K562 (cell line): ENCODE measurements at regions not wholly inside any gene's neighbourhood (a gene's known extent, or its start where the extent isn't known, plus 50 kb on each side); places are given as distances from the start of the nearest gene placed in this dataset.

Experiments used
- CEBPB ChIP-seq: fragments of 450-650 bp; IDR thresholded peaks from 2 replicates; pipeline ENCODE4 v1.6.1; 2016; ENCODE audit warnings: missing genetic modification characterization, missing compliant biosample characterization
- DIDO1 ChIP-seq: fragments of 450-650 bp; IDR thresholded peaks from 2 replicates; pipeline ENCODE4 v1.6.1; 2016; ENCODE audit warnings: low read depth, missing biosample characterization, missing genetic modification characterization
- FOXA3 ChIP-seq, 2 experiments: fragments of 450-650 bp in 1 of 2; sonication (generic) in 1 of 2; formaldehyde crosslinking; IDR thresholded peaks in 1 of 2; conservative IDR thresholded peaks in 1 of 2; 2 replicates each; pipeline versions ENCODE4 v1.4.0 to v1.8.0; 2020 to 2022; ENCODE audit warnings: mild to moderate bottlenecking in 2 of 2, missing genetic modification reagents in 1 of 2
- GABPB1 ChIP-seq: sonication (generic); formaldehyde crosslinking; IDR thresholded peaks from 2 replicates; pipeline ENCODE4 v1.8.0; 2022; ENCODE audit warnings: mild to moderate bottlenecking, missing genetic modification reagents
- HMGN3 ChIP-seq: IDR thresholded peaks from 2 replicates; pipeline ENCODE4 v1.6.1; 2011; ENCODE audit warnings: borderline replicate concordance, low read depth, mild to moderate bottlenecking, mixed read lengths, low read length; ENCODE audit not compliant: insufficient read length; ENCODE audit errors: extremely low read depth
- LARP7 ChIP-seq: fragments of 450-650 bp; IDR thresholded peaks from 2 replicates; pipeline ENCODE4 v1.6.1; 2016
- MECOM ChIP-seq: fragments of 250-450 bp; sonication (Bioruptor Pico); IDR thresholded peaks from 2 replicates; pipeline ENCODE4 v1.8.0; 2022; ENCODE audit warnings: inconsistent platforms
- MEF2A ChIP-seq: IDR thresholded peaks from 2 replicates; pipeline ENCODE4 v1.6.1; 2011; ENCODE audit warnings: low read depth, mild to moderate bottlenecking, low read length, moderate library complexity; ENCODE audit not compliant: control insufficient read depth
- NFRKB ChIP-seq: fragments of 450-650 bp; IDR thresholded peaks from 2 replicates; pipeline ENCODE4 v1.6.1; 2016; ENCODE audit warnings: low read depth
- PHB2 ChIP-seq: fragments of 450-650 bp; IDR thresholded peaks from 2 replicates; pipeline ENCODE4 v1.6.1; 2017; ENCODE audit warnings: low read depth
- PPARD ChIP-seq: fragments of 250-450 bp; sonication (Bioruptor Pico); IDR thresholded peaks from 2 replicates; pipeline ENCODE4 v1.8.0; 2022; ENCODE audit warnings: inconsistent platforms, mild to moderate bottlenecking, moderate library complexity
- SMARCA5 ChIP-seq: fragments of 450-650 bp; IDR thresholded peaks from 2 replicates; pipeline ENCODE4 v1.6.1; 2016
- SOX6 ChIP-seq: fragments of 450-650 bp; IDR thresholded peaks from 2 replicates; pipeline ENCODE4 v1.6.1; 2014; ENCODE audit warnings: mild to moderate bottlenecking
- ZBTB7A ChIP-seq: IDR thresholded peaks from 2 replicates; pipeline ENCODE4 v1.6.1; 2011; ENCODE audit warnings: low read depth, mild to moderate bottlenecking, low read length, moderate library complexity, borderline replicate concordance; ENCODE audit not compliant: control insufficient read depth
- ZNF41 ChIP-seq: fragments of 250-450 bp; sonication (Bioruptor Pico); conservative IDR thresholded peaks from 2 replicates; pipeline ENCODE4 v1.4.0; 2020; ENCODE audit warnings: mild to moderate bottlenecking
- ZSCAN32 ChIP-seq: fragments of 450-650 bp; formaldehyde crosslinking; IDR thresholded peaks from 2 replicates; pipeline ENCODE4 v1.4.0; 2020; ENCODE audit warnings: mild to moderate bottlenecking, moderate library complexity
- TF ChIP-seq, protein P1 (sequence below): sonication (generic); formaldehyde crosslinking; IDR thresholded peaks from 2 replicates; pipeline ENCODE4 v1.8.1; 2023; ENCODE audit warnings: mild to moderate bottlenecking, missing genetic modification reagents
- TF ChIP-seq, protein P2 (sequence below): sonication (generic); formaldehyde crosslinking; IDR thresholded peaks from 2 replicates; pipeline ENCODE4 v1.9.0; 2022; ENCODE audit warnings: mild to moderate bottlenecking, missing genetic modification reagents
- TF ChIP-seq, protein P3 (sequence below): sonication (generic); formaldehyde crosslinking; IDR thresholded peaks from 2 replicates; pipeline ENCODE4 v1.8.0; 2022; ENCODE audit warnings: missing genetic modification reagents, mild to moderate bottlenecking, borderline replicate concordance
- TF ChIP-seq, protein P4 (sequence below): fragments of 250-450 bp; sonication (Bioruptor Pico); IDR thresholded peaks from 2 replicates; pipeline ENCODE4 v1.9.0; 2021; ENCODE audit warnings: mild to moderate bottlenecking, inconsistent platforms
- TF ChIP-seq, protein P5 (sequence below): fragments of 450-650 bp; conservative IDR thresholded peaks from 2 replicates; pipeline ENCODE4 v1.6.1; 2016; ENCODE audit warnings: missing genetic modification characterization, low read depth, mild to moderate bottlenecking, missing compliant biosample characterization, moderate library complexity
- TF ChIP-seq, protein P6 (sequence below): IDR thresholded peaks from 3 replicates; pipeline ENCODE4 v1.6.1; 2011; ENCODE audit warnings: borderline replicate concordance, mild to moderate bottlenecking; ENCODE audit not compliant: insufficient read length, insufficient read depth

DNA sequence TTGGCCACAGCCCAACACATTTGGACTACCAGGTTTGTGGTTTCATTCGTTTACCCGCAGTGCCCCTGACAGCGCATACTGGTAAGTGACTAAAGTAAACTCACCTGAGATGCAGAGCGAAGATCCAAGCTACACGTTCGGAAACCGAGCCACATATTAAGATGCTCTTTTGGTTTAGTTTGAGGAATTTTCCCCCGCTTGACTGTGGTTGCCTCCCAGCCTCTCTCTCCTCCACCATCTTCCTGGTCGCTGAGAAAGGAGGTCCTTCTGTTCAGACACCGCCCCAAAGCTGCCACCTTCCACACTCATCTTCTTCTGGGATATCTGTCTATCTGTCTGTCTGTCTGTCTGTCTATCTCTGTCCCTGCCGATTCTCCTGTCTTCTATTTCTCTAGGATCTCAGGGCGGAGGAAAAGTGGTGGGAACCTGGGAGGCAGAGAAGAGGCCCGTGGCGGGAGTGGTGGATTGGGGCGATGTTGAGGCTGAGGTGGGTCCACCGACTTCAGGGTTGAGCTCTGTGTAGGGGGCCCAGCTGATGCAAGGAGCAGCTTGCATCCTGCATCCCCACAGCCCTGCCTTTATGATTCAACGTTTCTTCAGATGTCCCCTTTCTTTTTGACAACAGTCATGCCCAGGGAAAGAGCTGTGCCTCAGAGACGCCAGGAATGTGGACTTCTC lies 196.9 kb upstream of the ZNF184 start (continued):
- TF ChIP-seq, protein P1, sequence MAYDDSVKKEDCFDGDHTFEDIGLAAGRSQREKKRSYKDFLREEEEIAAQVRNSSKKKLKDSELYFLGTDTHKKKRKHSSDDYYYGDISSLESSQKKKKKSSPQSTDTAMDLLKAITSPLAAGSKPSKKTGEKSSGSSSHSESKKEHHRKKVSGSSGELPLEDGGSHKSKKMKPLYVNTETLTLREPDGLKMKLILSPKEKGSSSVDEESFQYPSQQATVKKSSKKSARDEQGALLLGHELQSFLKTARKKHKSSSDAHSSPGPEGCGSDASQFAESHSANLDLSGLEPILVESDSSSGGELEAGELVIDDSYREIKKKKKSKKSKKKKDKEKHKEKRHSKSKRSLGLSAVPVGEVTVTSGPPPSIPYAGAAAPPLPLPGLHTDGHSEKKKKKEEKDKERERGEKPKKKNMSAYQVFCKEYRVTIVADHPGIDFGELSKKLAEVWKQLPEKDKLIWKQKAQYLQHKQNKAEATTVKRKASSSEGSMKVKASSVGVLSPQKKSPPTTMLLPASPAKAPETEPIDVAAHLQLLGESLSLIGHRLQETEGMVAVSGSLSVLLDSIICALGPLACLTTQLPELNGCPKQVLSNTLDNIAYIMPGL (CRISPR knock-in tag): no peak
- TF ChIP-seq, protein P2, sequence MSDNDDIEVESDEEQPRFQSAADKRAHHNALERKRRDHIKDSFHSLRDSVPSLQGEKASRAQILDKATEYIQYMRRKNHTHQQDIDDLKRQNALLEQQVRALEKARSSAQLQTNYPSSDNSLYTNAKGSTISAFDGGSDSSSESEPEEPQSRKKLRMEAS (CRISPR knock-in tag): 0 out of 2 replicates have a peak, but pooled peaks have one; percentile 12
- TF ChIP-seq, protein P3, sequence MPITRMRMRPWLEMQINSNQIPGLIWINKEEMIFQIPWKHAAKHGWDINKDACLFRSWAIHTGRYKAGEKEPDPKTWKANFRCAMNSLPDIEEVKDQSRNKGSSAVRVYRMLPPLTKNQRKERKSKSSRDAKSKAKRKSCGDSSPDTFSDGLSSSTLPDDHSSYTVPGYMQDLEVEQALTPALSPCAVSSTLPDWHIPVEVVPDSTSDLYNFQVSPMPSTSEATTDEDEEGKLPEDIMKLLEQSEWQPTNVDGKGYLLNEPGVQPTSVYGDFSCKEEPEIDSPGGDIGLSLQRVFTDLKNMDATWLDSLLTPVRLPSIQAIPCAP: no peak
- TF ChIP-seq SOX6 (no peak), GABPB1 (CRISPR knock-in tag) (no peak), MEF2A (no peak), LARP7 (peak; percentile 56; the same call in 1 of the 2 replicates), HMGN3 (no peak), CEBPB (no peak), ZBTB7A (no peak), MECOM (CRISPR knock-in tag) (peak; percentile 94), NFRKB (no peak; the same call in 1 of the 2 replicates), ZNF41 (CRISPR knock-in tag) (no peak), DIDO1 (tag) (no peak), SMARCA5 (peak; percentile 35; the same call in 1 of the 2 replicates), PHB2 (no peak), ZSCAN32 (CRISPR knock-in tag) (no peak), FOXA3 (CRISPR knock-in tag; conservative IDR thresholded peaks at IDR 0.05 in 1 of 2, IDR thresholded peaks at IDR 0.05 in 1 of 2) (no peak), PPARD (CRISPR knock-in tag) (no peak)
- TF ChIP-seq, protein P4, sequence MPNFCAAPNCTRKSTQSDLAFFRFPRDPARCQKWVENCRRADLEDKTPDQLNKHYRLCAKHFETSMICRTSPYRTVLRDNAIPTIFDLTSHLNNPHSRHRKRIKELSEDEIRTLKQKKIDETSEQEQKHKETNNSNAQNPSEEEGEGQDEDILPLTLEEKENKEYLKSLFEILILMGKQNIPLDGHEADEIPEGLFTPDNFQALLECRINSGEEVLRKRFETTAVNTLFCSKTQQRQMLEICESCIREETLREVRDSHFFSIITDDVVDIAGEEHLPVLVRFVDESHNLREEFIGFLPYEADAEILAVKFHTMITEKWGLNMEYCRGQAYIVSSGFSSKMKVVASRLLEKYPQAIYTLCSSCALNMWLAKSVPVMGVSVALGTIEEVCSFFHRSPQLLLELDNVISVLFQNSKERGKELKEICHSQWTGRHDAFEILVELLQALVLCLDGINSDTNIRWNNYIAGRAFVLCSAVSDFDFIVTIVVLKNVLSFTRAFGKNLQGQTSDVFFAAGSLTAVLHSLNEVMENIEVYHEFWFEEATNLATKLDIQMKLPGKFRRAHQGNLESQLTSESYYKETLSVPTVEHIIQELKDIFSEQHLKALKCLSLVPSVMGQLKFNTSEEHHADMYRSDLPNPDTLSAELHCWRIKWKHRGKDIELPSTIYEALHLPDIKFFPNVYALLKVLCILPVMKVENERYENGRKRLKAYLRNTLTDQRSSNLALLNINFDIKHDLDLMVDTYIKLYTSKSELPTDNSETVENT (CRISPR knock-in tag): 0 out of 2 replicates have a peak, but pooled peaks have one; percentile 19
- TF ChIP-seq, protein P5, sequence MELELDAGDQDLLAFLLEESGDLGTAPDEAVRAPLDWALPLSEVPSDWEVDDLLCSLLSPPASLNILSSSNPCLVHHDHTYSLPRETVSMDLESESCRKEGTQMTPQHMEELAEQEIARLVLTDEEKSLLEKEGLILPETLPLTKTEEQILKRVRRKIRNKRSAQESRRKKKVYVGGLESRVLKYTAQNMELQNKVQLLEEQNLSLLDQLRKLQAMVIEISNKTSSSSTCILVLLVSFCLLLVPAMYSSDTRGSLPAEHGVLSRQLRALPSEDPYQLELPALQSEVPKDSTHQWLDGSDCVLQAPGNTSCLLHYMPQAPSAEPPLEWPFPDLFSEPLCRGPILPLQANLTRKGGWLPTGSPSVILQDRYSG (tag): no peak
- TF ChIP-seq, protein P6, sequence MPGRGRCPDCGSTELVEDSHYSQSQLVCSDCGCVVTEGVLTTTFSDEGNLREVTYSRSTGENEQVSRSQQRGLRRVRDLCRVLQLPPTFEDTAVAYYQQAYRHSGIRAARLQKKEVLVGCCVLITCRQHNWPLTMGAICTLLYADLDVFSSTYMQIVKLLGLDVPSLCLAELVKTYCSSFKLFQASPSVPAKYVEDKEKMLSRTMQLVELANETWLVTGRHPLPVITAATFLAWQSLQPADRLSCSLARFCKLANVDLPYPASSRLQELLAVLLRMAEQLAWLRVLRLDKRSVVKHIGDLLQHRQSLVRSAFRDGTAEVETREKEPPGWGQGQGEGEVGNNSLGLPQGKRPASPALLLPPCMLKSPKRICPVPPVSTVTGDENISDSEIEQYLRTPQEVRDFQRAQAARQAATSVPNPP: no peak
